ENCODE measurements at regions not wholly inside any gene's neighbourhood (a gene's known extent, or its start where the extent isn't known, plus 50 kb on each side); places are given as distances from the start of the nearest gene placed in this dataset.

DNA sequence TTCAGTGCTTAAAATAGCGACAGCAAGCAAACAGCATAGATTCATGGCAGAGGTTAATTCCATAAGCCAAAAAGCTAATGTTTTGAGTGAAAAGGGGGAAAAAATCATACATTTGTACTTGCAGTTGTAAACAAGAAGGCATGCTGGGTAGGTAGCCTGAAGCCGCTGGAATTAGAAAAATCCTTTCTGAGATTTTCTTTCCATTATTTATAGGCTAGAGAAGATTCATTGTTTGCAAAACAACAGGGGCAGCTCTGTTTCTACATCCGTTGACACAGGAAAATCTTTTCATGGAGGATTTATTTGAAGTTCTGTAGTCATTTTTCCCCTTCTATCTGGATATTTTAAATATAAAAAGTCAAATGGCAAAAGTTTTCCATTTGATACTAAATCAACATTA, 843.9 kb downstream of the QKI start:
- no peak for ATAC-seq

DNA sequence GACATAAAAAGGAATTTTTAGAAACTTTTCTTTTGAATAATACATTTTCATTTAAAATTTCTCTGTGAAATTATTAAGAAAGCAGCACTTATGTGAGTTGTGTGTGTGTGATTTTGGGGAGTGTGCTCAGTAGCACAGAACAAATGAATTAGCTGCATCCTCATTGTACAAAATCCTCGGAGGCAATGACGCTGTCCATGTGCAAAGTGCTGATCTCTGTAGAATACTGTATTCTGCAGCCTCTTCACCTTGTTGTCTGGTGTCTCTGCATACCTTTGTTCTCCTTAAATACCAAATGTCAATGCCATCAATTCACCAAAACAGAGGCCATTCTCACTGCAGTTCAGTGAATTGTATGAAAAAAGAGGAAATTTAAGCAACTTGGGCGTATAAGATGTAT, 838.4 kb downstream of the QKI start:
- TF ChIP-seq, protein P1, sequence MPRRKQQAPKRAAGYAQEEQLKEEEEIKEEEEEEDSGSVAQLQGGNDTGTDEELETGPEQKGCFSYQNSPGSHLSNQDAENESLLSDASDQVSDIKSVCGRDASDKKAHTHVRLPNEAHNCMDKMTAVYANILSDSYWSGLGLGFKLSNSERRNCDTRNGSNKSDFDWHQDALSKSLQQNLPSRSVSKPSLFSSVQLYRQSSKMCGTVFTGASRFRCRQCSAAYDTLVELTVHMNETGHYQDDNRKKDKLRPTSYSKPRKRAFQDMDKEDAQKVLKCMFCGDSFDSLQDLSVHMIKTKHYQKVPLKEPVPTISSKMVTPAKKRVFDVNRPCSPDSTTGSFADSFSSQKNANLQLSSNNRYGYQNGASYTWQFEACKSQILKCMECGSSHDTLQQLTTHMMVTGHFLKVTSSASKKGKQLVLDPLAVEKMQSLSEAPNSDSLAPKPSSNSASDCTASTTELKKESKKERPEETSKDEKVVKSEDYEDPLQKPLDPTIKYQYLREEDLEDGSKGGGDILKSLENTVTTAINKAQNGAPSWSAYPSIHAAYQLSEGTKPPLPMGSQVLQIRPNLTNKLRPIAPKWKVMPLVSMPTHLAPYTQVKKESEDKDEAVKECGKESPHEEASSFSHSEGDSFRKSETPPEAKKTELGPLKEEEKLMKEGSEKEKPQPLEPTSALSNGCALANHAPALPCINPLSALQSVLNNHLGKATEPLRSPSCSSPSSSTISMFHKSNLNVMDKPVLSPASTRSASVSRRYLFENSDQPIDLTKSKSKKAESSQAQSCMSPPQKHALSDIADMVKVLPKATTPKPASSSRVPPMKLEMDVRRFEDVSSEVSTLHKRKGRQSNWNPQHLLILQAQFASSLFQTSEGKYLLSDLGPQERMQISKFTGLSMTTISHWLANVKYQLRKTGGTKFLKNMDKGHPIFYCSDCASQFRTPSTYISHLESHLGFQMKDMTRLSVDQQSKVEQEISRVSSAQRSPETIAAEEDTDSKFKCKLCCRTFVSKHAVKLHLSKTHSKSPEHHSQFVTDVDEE (CRISPR knock-in tag; IDR thresholded peaks at IDR 0.05), result no peak
- no peak for TF ChIP-seq ESRRG (CRISPR knock-in tag; IDR thresholded peaks at IDR 0.05)
- no peak for TF ChIP-seq TCF4 (CRISPR knock-in tag; IDR thresholded peaks at IDR 0.05; ENCODE audit: borderline replicate concordance)
- TF ChIP-seq ZNF70 (CRISPR knock-in tag; IDR thresholded peaks at IDR 0.05), result no peak
- TF ChIP-seq, protein P2, sequence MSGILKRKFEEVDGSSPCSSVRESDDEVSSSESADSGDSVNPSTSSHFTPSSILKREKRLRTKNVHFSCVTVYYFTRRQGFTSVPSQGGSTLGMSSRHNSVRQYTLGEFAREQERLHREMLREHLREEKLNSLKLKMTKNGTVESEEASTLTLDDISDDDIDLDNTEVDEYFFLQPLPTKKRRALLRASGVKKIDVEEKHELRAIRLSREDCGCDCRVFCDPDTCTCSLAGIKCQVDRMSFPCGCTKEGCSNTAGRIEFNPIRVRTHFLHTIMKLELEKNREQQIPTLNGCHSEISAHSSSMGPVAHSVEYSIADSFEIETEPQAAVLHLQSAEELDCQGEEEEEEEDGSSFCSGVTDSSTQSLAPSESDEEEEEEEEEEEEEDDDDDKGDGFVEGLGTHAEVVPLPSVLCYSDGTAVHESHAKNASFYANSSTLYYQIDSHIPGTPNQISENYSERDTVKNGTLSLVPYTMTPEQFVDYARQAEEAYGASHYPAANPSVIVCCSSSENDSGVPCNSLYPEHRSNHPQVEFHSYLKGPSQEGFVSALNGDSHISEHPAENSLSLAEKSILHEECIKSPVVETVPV (CRISPR knock-in tag; IDR thresholded peaks at IDR 0.05), result no peak
- ATAC-seq, result no peak

More for the DNA sequence above, 843.9 kb downstream of the QKI start:
- TF ChIP-seq, protein P3, sequence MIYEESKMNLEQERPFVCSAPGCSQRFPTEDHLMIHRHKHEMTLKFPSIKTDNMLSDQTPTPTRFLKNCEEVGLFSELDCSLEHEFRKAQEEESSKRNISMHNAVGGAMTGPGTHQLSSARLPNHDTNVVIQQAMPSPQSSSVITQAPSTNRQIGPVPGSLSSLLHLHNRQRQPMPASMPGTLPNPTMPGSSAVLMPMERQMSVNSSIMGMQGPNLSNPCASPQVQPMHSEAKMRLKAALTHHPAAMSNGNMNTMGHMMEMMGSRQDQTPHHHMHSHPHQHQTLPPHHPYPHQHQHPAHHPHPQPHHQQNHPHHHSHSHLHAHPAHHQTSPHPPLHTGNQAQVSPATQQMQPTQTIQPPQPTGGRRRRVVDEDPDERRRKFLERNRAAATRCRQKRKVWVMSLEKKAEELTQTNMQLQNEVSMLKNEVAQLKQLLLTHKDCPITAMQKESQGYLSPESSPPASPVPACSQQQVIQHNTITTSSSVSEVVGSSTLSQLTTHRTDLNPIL (CRISPR knock-in tag; IDR thresholded peaks at IDR 0.05; ENCODE audit: low read depth), result no peak
- TF ChIP-seq TCF4 (CRISPR knock-in tag; IDR thresholded peaks at IDR 0.05; ENCODE audit: borderline replicate concordance) (no peak), OSR1 (CRISPR knock-in tag; IDR thresholded peaks at IDR 0.05) (no peak), ZNF8 (CRISPR knock-in tag; IDR thresholded peaks at IDR 0.05) (no peak), ZFP30 (CRISPR knock-in tag; IDR thresholded peaks at IDR 0.05) (no peak), ESRRG (CRISPR knock-in tag; IDR thresholded peaks at IDR 0.05) (no peak), SNAI2 (CRISPR knock-in tag; IDR thresholded peaks at IDR 0.05) (no peak), POU6F1 (CRISPR knock-in tag; IDR thresholded peaks at IDR 0.05; ENCODE audit: borderline replicate concordance, low read depth) (no peak), BACH2 (CRISPR knock-in tag; IDR thresholded peaks at IDR 0.05; ENCODE audit: borderline replicate concordance) (no peak), ISL1 (CRISPR knock-in tag; IDR thresholded peaks at IDR 0.05) (no peak), PATZ1 (CRISPR knock-in tag; IDR thresholded peaks at IDR 0.05; ENCODE audit: borderline replicate concordance) (no peak), PPARA (CRISPR knock-in tag; IDR thresholded peaks at IDR 0.05; ENCODE audit: borderline replicate concordance) (no peak), ZFP3 (CRISPR knock-in tag; IDR thresholded peaks at IDR 0.05) (no peak), ARNTL (CRISPR knock-in tag; IDR thresholded peaks at IDR 0.05; ENCODE audit: borderline replicate concordance, low read depth) (no peak), TOX (CRISPR knock-in tag; IDR thresholded peaks at IDR 0.05; ENCODE audit: borderline replicate concordance) (no peak), GLIS3 (CRISPR knock-in tag; IDR thresholded peaks at IDR 0.05) (no peak), ZC3H10 (CRISPR knock-in tag; IDR thresholded peaks at IDR 0.05) (no peak), ZNF70 (CRISPR knock-in tag; IDR thresholded peaks at IDR 0.05) (no peak)
- TF ChIP-seq, protein P2 (CRISPR knock-in tag; IDR thresholded peaks at IDR 0.05), result no peak

DNA sequence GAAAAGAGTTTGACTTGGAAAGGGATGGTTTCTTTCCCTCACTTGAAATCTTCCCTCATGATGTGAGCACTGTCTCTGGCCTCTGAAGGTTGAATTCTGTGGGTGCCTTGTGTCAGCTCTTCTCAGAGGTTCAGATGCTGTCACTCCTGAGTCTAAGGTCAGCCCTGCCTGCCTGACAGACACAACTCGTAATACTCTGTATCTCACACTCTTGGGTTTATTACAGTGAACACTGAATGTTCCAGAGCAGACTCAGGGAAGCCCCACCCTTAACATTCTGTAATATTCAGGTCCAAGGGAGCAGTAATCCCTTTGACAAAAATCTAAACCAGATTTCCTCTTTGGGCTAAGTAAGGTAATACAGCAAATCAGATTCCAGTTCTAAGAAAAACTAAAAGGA, 837.8 kb downstream of the QKI start:
- ATAC-seq, result no peak
- TF ChIP-seq ISL1 (CRISPR knock-in tag; IDR thresholded peaks at IDR 0.05), result no peak
- no peak for TF ChIP-seq ARNTL (CRISPR knock-in tag; IDR thresholded peaks at IDR 0.05; ENCODE audit: borderline replicate concordance, low read depth)
- TF ChIP-seq GLIS3 (CRISPR knock-in tag; IDR thresholded peaks at IDR 0.05), result no peak
- TF ChIP-seq PPARA (CRISPR knock-in tag; IDR thresholded peaks at IDR 0.05; ENCODE audit: borderline replicate concordance), result no peak
- no peak for TF ChIP-seq OSR1 (CRISPR knock-in tag; IDR thresholded peaks at IDR 0.05)
- TF ChIP-seq TOX (CRISPR knock-in tag; IDR thresholded peaks at IDR 0.05; ENCODE audit: borderline replicate concordance), result no peak
- TF ChIP-seq POU6F1 (CRISPR knock-in tag; IDR thresholded peaks at IDR 0.05; ENCODE audit: borderline replicate concordance, low read depth), result no peak
- TF ChIP-seq ZC3H10 (CRISPR knock-in tag; IDR thresholded peaks at IDR 0.05), result no peak
- no peak for TF ChIP-seq SNAI2 (CRISPR knock-in tag; IDR thresholded peaks at IDR 0.05)
- no peak for TF ChIP-seq TCF4 (CRISPR knock-in tag; IDR thresholded peaks at IDR 0.05; ENCODE audit: borderline replicate concordance)
- no peak for TF ChIP-seq RARB (CRISPR knock-in tag; IDR thresholded peaks at IDR 0.05)
- TF ChIP-seq, protein P1 (CRISPR knock-in tag; IDR thresholded peaks at IDR 0.05), result no peak
- TF ChIP-seq ZNF70 (CRISPR knock-in tag; IDR thresholded peaks at IDR 0.05), result no peak
- no peak for TF ChIP-seq ZNF8 (CRISPR knock-in tag; IDR thresholded peaks at IDR 0.05)

All from SK-N-SH treated with all-trans-retinoic acid at 6 μM for 48 hours (cell line).